ENCODE measurements at regions not wholly inside any gene's neighbourhood (a gene's known extent, or its start where the extent isn't known, plus 50 kb on each side); places are given as distances from the start of the nearest gene placed in this dataset.

GRCh38 chr7:42359946-42360345, 122.9 kb upstream of the GLI3 start:
- TF ChIP-seq GATA3 (IDR thresholded peaks at IDR 0.05; ENCODE audit: low read depth, low read length) (no peak), GATA2 (IDR thresholded peaks at IDR 0.05; ENCODE audit: low read depth, low read length) (no peak)

- TF ChIP-seq GATA2 (IDR thresholded peaks at IDR 0.05; ENCODE audit: low read depth, low read length) (no peak), GATA3 (IDR thresholded peaks at IDR 0.05; ENCODE audit: low read depth, low read length) (no peak)
Observed at GRCh38 chr7:42351316-42351935, 114.4 kb upstream of the GLI3 start.

- TF ChIP-seq GATA2 (IDR thresholded peaks at IDR 0.05; ENCODE audit: low read depth, low read length) (no peak), GATA3 (IDR thresholded peaks at IDR 0.05; ENCODE audit: low read depth, low read length) (no peak)
Observed at GRCh38 chr7:42350801-42351200, 113.8 kb upstream of the GLI3 start.

GRCh38 chr7:42348631-42349030, 111.6 kb upstream of the GLI3 start:
- TF ChIP-seq GATA3 (IDR thresholded peaks at IDR 0.05; ENCODE audit: low read depth, low read length), result 0 out of 2 replicates have a peak, but pooled peaks have one; percentile 30
- TF ChIP-seq GATA2 (IDR thresholded peaks at IDR 0.05; ENCODE audit: low read depth, low read length), result peak; percentile 75

GRCh38 chr7:42348071-42348470, 111.1 kb upstream of the GLI3 start:
- TF ChIP-seq GATA3 (IDR thresholded peaks at IDR 0.05; ENCODE audit: low read depth, low read length), result no peak
- no peak for TF ChIP-seq GATA2 (IDR thresholded peaks at IDR 0.05; ENCODE audit: low read depth, low read length)

- no peak for TF ChIP-seq GATA3 (IDR thresholded peaks at IDR 0.05; ENCODE audit: low read depth, low read length)
- TF ChIP-seq GATA2 (IDR thresholded peaks at IDR 0.05; ENCODE audit: low read depth, low read length), result no peak
Observed at GRCh38 chr7:42347616-42348015, 110.6 kb upstream of the GLI3 start.

GRCh38 chr7:42345478-42346299, 108.7 kb upstream of the GLI3 start:
- no peak for TF ChIP-seq GATA3 (IDR thresholded peaks at IDR 0.05; ENCODE audit: low read depth, low read length)
- no peak for TF ChIP-seq GATA2 (IDR thresholded peaks at IDR 0.05; ENCODE audit: low read depth, low read length)

GRCh38 chr7:42344198-42344755, 107.3 kb upstream of the GLI3 start:
- TF ChIP-seq GATA3 (IDR thresholded peaks at IDR 0.05; ENCODE audit: low read depth, low read length), result no peak
- no peak for TF ChIP-seq GATA2 (IDR thresholded peaks at IDR 0.05; ENCODE audit: low read depth, low read length)

GRCh38 chr7:42342381-42342780, 105.4 kb upstream of the GLI3 start:
- TF ChIP-seq GATA3 (IDR thresholded peaks at IDR 0.05; ENCODE audit: low read depth, low read length) (no peak), GATA2 (IDR thresholded peaks at IDR 0.05; ENCODE audit: low read depth, low read length) (no peak)

- TF ChIP-seq GATA2 (IDR thresholded peaks at IDR 0.05; ENCODE audit: low read depth, low read length) (no peak), GATA3 (IDR thresholded peaks at IDR 0.05; ENCODE audit: low read depth, low read length) (no peak)
Observed at GRCh38 chr7:42340436-42340835, 103.4 kb upstream of the GLI3 start.

- TF ChIP-seq GATA3 (IDR thresholded peaks at IDR 0.05; ENCODE audit: low read depth, low read length), result no peak
Observed at GRCh38 chr7:42338916-42339540, 102.0 kb upstream of the GLI3 start.

GRCh38 chr7:42338231-42338915, 101.4 kb upstream of the GLI3 start:
- TF ChIP-seq GATA2 (IDR thresholded peaks at IDR 0.05; ENCODE audit: low read depth, low read length) (no peak), GATA3 (IDR thresholded peaks at IDR 0.05; ENCODE audit: low read depth, low read length) (no peak)

GRCh38 chr7:42337225-42337905, 100.4 kb upstream of the GLI3 start:
- no peak for TF ChIP-seq GATA3 (IDR thresholded peaks at IDR 0.05; ENCODE audit: low read depth, low read length)
- no peak for TF ChIP-seq GATA2 (IDR thresholded peaks at IDR 0.05; ENCODE audit: low read depth, low read length)

Data from SH-SY5Y (cell line).